ENCODE measurements at regions not wholly inside any gene's neighbourhood (a gene's known extent, or its start where the extent isn't known, plus 50 kb on each side); places are given as distances from the start of the nearest gene placed in this dataset.
A peak's percentile ranks its signal among the peaks of the same experiment; 100 is the strongest.

- Histone ChIP-seq H3K27me3 (no peaks in the 10 kb centered on the region), H3K4me3 (no peak overlapping the region), H3K36me3 (no peaks in the 10 kb centered on the region), H3K9me3 (no peaks in the 10 kb centered on the region), H3K4me1 (no peaks in the 10 kb centered on the region), H3K27ac (peak overlapping the region in 1 of 4 donors; percentile 40)
- intact Hi-C loops (cut with DNase I), result no loop called here
- no peak for DNase-seq
- TF ChIP-seq POLR2A (IDR thresholded peaks at IDR 0.05) (no peak), CTCF (IDR thresholded peaks at IDR 0.05) (no peak)
Measured at GRCh38 chr13:34437873-34438272, 504.2 kb upstream of the NBEA start.

GRCh38 chr13:34452831-34453230 lies 489.2 kb upstream of the NBEA start:
- intact Hi-C loops (cut with DNase I), result no loop called here
- Histone ChIP-seq H3K4me3 (no peak overlapping the region), H3K27me3 (no peaks in the 10 kb centered on the region), H3K36me3 (no peaks in the 10 kb centered on the region), H3K4me1 (no peaks in the 10 kb centered on the region), H3K27ac (no peak overlapping the region), H3K9me3 (no peaks in the 10 kb centered on the region)
- TF ChIP-seq POLR2A (IDR thresholded peaks at IDR 0.05) (no peak), CTCF (IDR thresholded peaks at IDR 0.05) (no peak)
- no peak for DNase-seq

- TF ChIP-seq CTCF (IDR thresholded peaks at IDR 0.05) (no peak), POLR2A (IDR thresholded peaks at IDR 0.05) (no peak)
- 39 to 44% methylated on average over 4 of the region's 4 CpGs for WGBS, 2 donors
- DNase-seq, result no peak
- H3K36me3 ChIP-seq, result no peaks in the 10 kb centered on the region
- intact Hi-C loops (cut with DNase I), result no loop called here
- no peak overlapping the region for H3K4me3 ChIP-seq
- peaks cover 0 to 7% (median 6%) of the 10 kb centered on the region in 3 donors for H3K4me1 ChIP-seq
- H3K27me3 ChIP-seq, result no peaks in the 10 kb centered on the region
- no peaks in the 10 kb centered on the region for H3K9me3 ChIP-seq
- H3K27ac ChIP-seq, result peak overlapping the region in 3 of 4 donors; percentile 16 to 63 (median 50)
Measured at GRCh38 chr13:34458756-34459715, 483.0 kb upstream of the NBEA start.

- no peaks in the 10 kb centered on the region for H3K9me3 ChIP-seq
- intact Hi-C loops (cut with DNase I), result no loop called here
- WGBS, 2 donors, result 40 to 46% methylated on average over 8 of the region's 8 CpGs
- peak overlapping the region in 2 of 4 donors; percentile 50 to 63 for H3K27ac ChIP-seq
- H3K4me3 ChIP-seq, result no peak overlapping the region
- TF ChIP-seq POLR2A (IDR thresholded peaks at IDR 0.05) (no peak), CTCF (IDR thresholded peaks at IDR 0.05) (no peak)
- H3K27me3 ChIP-seq, result no peaks in the 10 kb centered on the region
- no peaks in the 10 kb centered on the region for H3K36me3 ChIP-seq
- H3K4me1 ChIP-seq, result peaks cover 0 to 7% (median 6%) of the 10 kb centered on the region in 3 donors
- DNase-seq, result no peak
Measured at GRCh38 chr13:34459856-34460255, 482.2 kb upstream of the NBEA start.

GRCh38 chr13:34462843-34463242 lies 479.2 kb upstream of the NBEA start:
- WGBS, 2 donors, result 39 to 57% methylated on average over 4 of the region's 4 CpGs
- H3K9me3 ChIP-seq, result no peaks in the 10 kb centered on the region
- H3K4me1 ChIP-seq, result peaks cover 0 to 17% (median 12%) of the 10 kb centered on the region in 3 donors
- DNase-seq, result no peak
- H3K4me3 ChIP-seq, result no peak overlapping the region
- no peaks in the 10 kb centered on the region for H3K27me3 ChIP-seq
- no peaks in the 10 kb centered on the region for H3K36me3 ChIP-seq
- H3K27ac ChIP-seq, result no peak overlapping the region
- intact Hi-C loops (cut with DNase I), result no loop called here
- TF ChIP-seq CTCF (IDR thresholded peaks at IDR 0.05) (no peak), POLR2A (IDR thresholded peaks at IDR 0.05) (no peak)

All from esophagus squamous epithelium (tissue), 5 donors.